Limb (tissue), 2 donors: ENCODE measurements at regions not wholly inside any gene's neighbourhood (a gene's known extent, or its start where the extent isn't known, plus 50 kb on each side); places are given as distances from the start of the nearest gene placed in this dataset.
A peak's percentile ranks its signal among the peaks of the same experiment; 100 is the strongest.

ENCODE experiments used
- DNase-seq, 2 donors: peaks; one replicate each; pipeline ENCODE4 v3.0.0-alpha.2; 2016; ENCODE audit errors: extremely low spot score in 2 of 2

- no peak for DNase-seq
Measured at GRCh38 chr18:47601581-47602272, 328.7 kb downstream of the SMAD2 start.

GRCh38 chr18:47595831-47596501 is 334.5 kb downstream of the SMAD2 start:
- no peak for DNase-seq

GRCh38 chr18:47594621-47595086 is 335.8 kb downstream of the SMAD2 start:
- peak in 1 of 2 donors; percentile 65 for DNase-seq

- peak in 1 of 2 donors; percentile 40 for DNase-seq
Measured at GRCh38 chr18:47593744-47594472, 336.6 kb downstream of the SMAD2 start.

GRCh38 chr18:47591429-47591828 is 339.0 kb downstream of the SMAD2 start:
- no peak for DNase-seq

GRCh38 chr18:47587587-47587986 is 336.1 kb upstream of the SKOR2 start:
- DNase-seq, result no peak

- DNase-seq, result no peak
Measured at GRCh38 chr18:47586418-47587070, 335.1 kb upstream of the SKOR2 start.

- no peak for DNase-seq
Measured at GRCh38 chr18:47585914-47586313, 334.5 kb upstream of the SKOR2 start.

GRCh38 chr18:47585136-47585535 is 333.7 kb upstream of the SKOR2 start:
- DNase-seq, result no peak

GRCh38 chr18:47582093-47582492 is 330.6 kb upstream of the SKOR2 start:
- no peak for DNase-seq

GRCh38 chr18:47577520-47577919 is 326.1 kb upstream of the SKOR2 start:
- DNase-seq, result no peak

- no peak for DNase-seq
Measured at GRCh38 chr18:47574966-47575365, 323.5 kb upstream of the SKOR2 start.

- no peak for DNase-seq
Measured at GRCh38 chr18:47571957-47572356, 320.5 kb upstream of the SKOR2 start.

GRCh38 chr18:47566809-47567208 is 315.3 kb upstream of the SKOR2 start:
- no peak for DNase-seq

- no peak for DNase-seq
Measured at GRCh38 chr18:47560723-47561715, 309.6 kb upstream of the SKOR2 start.

- no peak for DNase-seq
Measured at GRCh38 chr18:47558110-47558750, 306.8 kb upstream of the SKOR2 start.

GRCh38 chr18:47557160-47557559 is 305.7 kb upstream of the SKOR2 start:
- no peak for DNase-seq

- no peak for DNase-seq
Measured at GRCh38 chr18:47552783-47553182, 301.3 kb upstream of the SKOR2 start.

- no peak for DNase-seq
Measured at GRCh38 chr18:47550611-47551010, 299.2 kb upstream of the SKOR2 start.

GRCh38 chr18:47549021-47549540 is 297.6 kb upstream of the SKOR2 start:
- DNase-seq, result no peak
